ENCODE measurements at regions not wholly inside any gene's neighbourhood (a gene's known extent, or its start where the extent isn't known, plus 50 kb on each side); places are given as distances from the start of the nearest gene placed in this dataset.

GRCh38 chr10:36761121-36761520 is 364.3 kb upstream of the ANKRD30A start:
- peaks cover 0 to 14% (median 2%) of the 10 kb centered on the region in 7 donors for H3K9me3 Mint-ChIP-seq
- no peak for DNase-seq
- no peak overlapping the region for H2AFZ ChIP-seq (ENCODE audit: insufficient read depth, low read depth, low read length, poor library complexity, severe bottlenecking)
- no peak overlapping the region for H3K9ac ChIP-seq (ENCODE audit: insufficient read depth, low read length, poor library complexity, severe bottlenecking)
- no peaks in the 10 kb centered on the region for H3K9me3 ChIP-seq (replicated peaks in 1 of 2; ENCODE audit: control insufficient read depth in 1 of 2, insufficient read depth in 1 of 2, low read length in 2 of 2)
- H3K36me3 Mint-ChIP-seq: no peaks in the 10 kb centered on the region
- H3K27ac ChIP-seq (ENCODE audit: low read depth in 1 of 2, low read length in 2 of 2): no peak overlapping the region
- H3K4me1 Mint-ChIP-seq: no peaks in the 10 kb centered on the region
- no CpG with 5 or more reads among the region's 1 CpG for WGBS (ENCODE audit: insufficient coverage)
- H3K4me1 ChIP-seq (ENCODE audit: control insufficient read depth in 1 of 2, insufficient read depth in 2 of 2, low read length in 2 of 2): no peaks in the 10 kb centered on the region
- intact Hi-C loops (cut with micrococcal nuclease): no loop called here
- no peak overlapping the region for H3K27ac Mint-ChIP-seq
- no peak overlapping the region for H3K4me3 Mint-ChIP-seq
- H3K27me3 Mint-ChIP-seq (ENCODE audit: low read depth in 3 of 3): peaks cover 0 to 1% (median 0%) of the 10 kb centered on the region in 3 donors
- no peaks in the 10 kb centered on the region for H3K36me3 ChIP-seq (replicated peaks in 1 of 2; ENCODE audit: control insufficient read depth in 1 of 2, insufficient read depth in 2 of 2, low read length in 2 of 2)
- H4K20me1 ChIP-seq (ENCODE audit: insufficient read depth, low read length): no peaks in the 10 kb centered on the region
- TF ChIP-seq CTCF (IDR thresholded peaks at IDR 0.05): no peak
- H3K27me3 ChIP-seq (ENCODE audit: control insufficient read depth in 2 of 2, insufficient read depth in 2 of 2, low read length in 2 of 2): no peaks in the 10 kb centered on the region
- H3K4me3 ChIP-seq (replicated peaks in 1 of 3; ENCODE audit: low read depth in 2 of 3, low read length in 3 of 3): no peak overlapping the region
- no peaks in the 10 kb centered on the region for H3K79me2 ChIP-seq (ENCODE audit: insufficient read depth, low read length)
- H3K4me2 ChIP-seq (replicated peaks; ENCODE audit: extremely low read depth, low read length, poor library complexity, severe bottlenecking): no peak overlapping the region

GRCh38 chr10:36759141-36759805 is 366.1 kb upstream of the ANKRD30A start:
- Mint-ChIP-seq H3K4me1 (no peaks in the 10 kb centered on the region), H3K27ac (no peak overlapping the region), H3K36me3 (no peaks in the 10 kb centered on the region), H3K9me3 (peaks cover 0 to 14% (median 4%) of the 10 kb centered on the region in 7 donors), H3K27me3 (ENCODE audit: low read depth in 3 of 3) (peaks cover 0 to 1% (median 0%) of the 10 kb centered on the region in 3 donors), H3K4me3 (no peak overlapping the region)
- H3K36me3 ChIP-seq (replicated peaks in 1 of 2; ENCODE audit: control insufficient read depth in 1 of 2, insufficient read depth in 2 of 2, low read length in 2 of 2): no peaks in the 10 kb centered on the region
- no peak for DNase-seq
- intact Hi-C loops (cut with micrococcal nuclease): no loop called here
- H3K9ac ChIP-seq (ENCODE audit: insufficient read depth, low read length, poor library complexity, severe bottlenecking): no peak overlapping the region
- H3K27me3 ChIP-seq (ENCODE audit: control insufficient read depth in 2 of 2, insufficient read depth in 2 of 2, low read length in 2 of 2): no peaks in the 10 kb centered on the region
- H2AFZ ChIP-seq (ENCODE audit: insufficient read depth, low read depth, low read length, poor library complexity, severe bottlenecking): no peak overlapping the region
- no peaks in the 10 kb centered on the region for H3K9me3 ChIP-seq (replicated peaks in 1 of 2; ENCODE audit: control insufficient read depth in 1 of 2, insufficient read depth in 1 of 2, low read length in 2 of 2)
- H3K4me2 ChIP-seq (replicated peaks; ENCODE audit: extremely low read depth, low read length, poor library complexity, severe bottlenecking): no peak overlapping the region
- H3K79me2 ChIP-seq (ENCODE audit: insufficient read depth, low read length): no peaks in the 10 kb centered on the region
- no peaks in the 10 kb centered on the region for H4K20me1 ChIP-seq (ENCODE audit: insufficient read depth, low read length)
- no peaks in the 10 kb centered on the region for H3K4me1 ChIP-seq (ENCODE audit: control insufficient read depth in 1 of 2, insufficient read depth in 2 of 2, low read length in 2 of 2)
- H3K4me3 ChIP-seq (replicated peaks in 1 of 3; ENCODE audit: low read depth in 2 of 3, low read length in 3 of 3): no peak overlapping the region
- WGBS (ENCODE audit: insufficient coverage): 100% methylated on average over 2 of the region's 3 CpGs
- H3K27ac ChIP-seq (ENCODE audit: low read depth in 1 of 2, low read length in 2 of 2): no peak overlapping the region
- TF ChIP-seq CTCF (IDR thresholded peaks at IDR 0.05): no peak
